Lower leg skin (tissue), 3 donors: ENCODE measurements at regions not wholly inside any gene's neighbourhood (a gene's known extent, or its start where the extent isn't known, plus 50 kb on each side); places are given as distances from the start of the nearest gene placed in this dataset.

Experiments used
- CTCF ChIP-seq, 3 donors: fragments of 450-650 bp; IDR thresholded peaks; one replicate each; pipeline ENCODE4 v1.5.1; 2016; ENCODE audit warnings: antibody characterized with exemption in 3 of 3, mild to moderate bottlenecking in 3 of 3, moderate library complexity in 2 of 3
- POLR2A ChIP-seq, 2 donors: fragments of 450-650 bp; IDR thresholded peaks; one replicate each; pipeline ENCODE4 v1.6.1; 2016 to 2017; ENCODE audit warnings: antibody characterized with exemption in 2 of 2, mild to moderate bottlenecking in 1 of 2, moderate library complexity in 1 of 2

DNA sequence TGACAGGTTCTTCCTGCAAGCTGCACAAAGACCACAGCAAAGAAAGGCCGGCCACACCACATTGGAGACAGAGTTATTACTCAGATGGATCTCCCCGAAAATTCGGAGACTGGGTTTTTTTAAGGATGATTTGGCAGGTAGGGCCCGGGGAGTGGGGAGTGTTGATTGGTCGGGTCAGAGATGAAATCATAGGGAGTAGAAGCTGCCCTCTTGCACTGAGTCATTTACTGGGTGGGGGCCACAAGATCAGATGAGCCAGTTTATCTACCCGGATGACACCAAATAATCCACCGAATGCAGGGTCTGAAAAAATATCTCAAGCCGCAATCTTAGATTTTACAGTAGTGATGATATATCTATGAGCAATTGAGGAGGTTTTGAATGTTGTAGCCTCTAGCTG, 401.8 kb upstream of the FAT3 start:
- no peak for TF ChIP-seq CTCF (IDR thresholded peaks at IDR 0.05)
- TF ChIP-seq POLR2A (IDR thresholded peaks at IDR 0.05) = no peak
